ENCODE measurements at regions not wholly inside any gene's neighbourhood (a gene's known extent, or its start where the extent isn't known, plus 50 kb on each side); places are given as distances from the start of the nearest gene placed in this dataset.

GRCh38 chr10:44205067-44205466 is 179.8 kb downstream of the CXCL12 start:
- Histone ChIP-seq H3K4me3 (ENCODE audit: low read depth in 1 of 3, low read length in 3 of 3) (no peak overlapping the region), H3K36me3 (ENCODE audit: control insufficient read depth in 4 of 4, insufficient read depth in 3 of 4, low read depth in 1 of 4, low read length in 3 of 4) (no peaks in the 10 kb centered on the region), H3K9me3 (ENCODE audit: control insufficient read depth in 4 of 4, low read length in 3 of 4) (peaks cover 0 to 4% (median 1%) of the 10 kb centered on the region in 4 donors), H3K27ac (ENCODE audit: low read depth in 1 of 2, low read length in 2 of 2) (no peak overlapping the region), H3K4me1 (ENCODE audit: control insufficient read depth in 4 of 4, insufficient read depth in 4 of 4, low read length in 3 of 4) (no peaks in the 10 kb centered on the region), H3K9ac (ENCODE audit: low read depth in 1 of 2, low read length in 2 of 2) (no peak overlapping the region), H3K27me3 (ENCODE audit: control insufficient read depth in 4 of 4, insufficient read depth in 4 of 4, low read length in 3 of 4) (no peaks in the 10 kb centered on the region)
- no peak for DNase-seq (ENCODE audit: low spot score)
- TF ChIP-seq ATF3 (IDR thresholded peaks at IDR 0.05) (no peak), NR2F2 (IDR thresholded peaks at IDR 0.05) (no peak), CTCF (IDR thresholded peaks at IDR 0.05; ENCODE audit: low read depth, low read length, missing input control) (no peak)
- 64% methylated on average over 3 of the region's 3 CpGs for WGBS

- Histone ChIP-seq H3K9ac (ENCODE audit: low read depth in 1 of 2, low read length in 2 of 2) (no peak overlapping the region), H3K4me3 (ENCODE audit: low read depth in 1 of 3, low read length in 3 of 3) (no peak overlapping the region), H3K27ac (ENCODE audit: low read depth in 1 of 2, low read length in 2 of 2) (no peak overlapping the region), H3K9me3 (ENCODE audit: control insufficient read depth in 4 of 4, low read length in 3 of 4) (peaks cover 0 to 4% (median 1%) of the 10 kb centered on the region in 4 donors), H3K27me3 (ENCODE audit: control insufficient read depth in 4 of 4, insufficient read depth in 4 of 4, low read length in 3 of 4) (no peaks in the 10 kb centered on the region), H3K36me3 (ENCODE audit: control insufficient read depth in 4 of 4, insufficient read depth in 3 of 4, low read depth in 1 of 4, low read length in 3 of 4) (no peaks in the 10 kb centered on the region), H3K4me1 (ENCODE audit: control insufficient read depth in 4 of 4, insufficient read depth in 4 of 4, low read length in 3 of 4) (no peaks in the 10 kb centered on the region)
- DNase-seq (ENCODE audit: low spot score), result no peak
- TF ChIP-seq ZBTB33 (IDR thresholded peaks at IDR 0.05) (no peak), GABPA (IDR thresholded peaks at IDR 0.05 in 1 of 2, conservative IDR thresholded peaks at IDR 0.05 in 1 of 2) (no peak), EGR1 (IDR thresholded peaks at IDR 0.05; ENCODE audit: low read depth in 2 of 2) (no peak), ATF3 (IDR thresholded peaks at IDR 0.05) (no peak), HNF4A (conservative IDR thresholded peaks at IDR 0.05) (no peak), REST (IDR thresholded peaks at IDR 0.05) (no peak), SP1 (IDR thresholded peaks at IDR 0.05) (no peak), FOXA2 (IDR thresholded peaks at IDR 0.05) (no peak), NR2F2 (IDR thresholded peaks at IDR 0.05) (no peak), YY1 (IDR thresholded peaks at IDR 0.05) (no peak), HNF4G (IDR thresholded peaks at IDR 0.05) (no peak), RXRA (IDR thresholded peaks at IDR 0.05) (no peak), RAD21 (IDR thresholded peaks at IDR 0.05) (no peak), TAF1 (conservative IDR thresholded peaks at IDR 0.05) (no peak), JUND (IDR thresholded peaks at IDR 0.05) (no peak)
These were observed 181.4 kb downstream of the CXCL12 start for GRCh38 chr10:44203535-44203934.

All from liver (tissue), 8 donors.